ENCODE measurements at regions not wholly inside any gene's neighbourhood (a gene's known extent, or its start where the extent isn't known, plus 50 kb on each side); places are given as distances from the start of the nearest gene placed in this dataset.

- no peak for DNase-seq (ENCODE audit: low read depth)
- H3K4me3 ChIP-seq (ENCODE audit: control insufficient read depth, low read depth, low read length), result no peak overlapping the region
- TF ChIP-seq CTCF (IDR thresholded peaks at IDR 0.05; ENCODE audit: control insufficient read depth, insufficient read depth, low read depth, low read length, missing control alignments), result no peak
These were observed 344.6 kb upstream of the PROK2 start for GRCh38 chr3:72129501-72130094.

GRCh38 chr3:72128921-72129320, 344.0 kb upstream of the PROK2 start:
- H3K4me3 ChIP-seq (ENCODE audit: control insufficient read depth, low read depth, low read length), result no peak overlapping the region
- no peak for DNase-seq (ENCODE audit: low read depth)
- no peak for TF ChIP-seq CTCF (IDR thresholded peaks at IDR 0.05; ENCODE audit: control insufficient read depth, insufficient read depth, low read depth, low read length, missing control alignments)

- no peak for TF ChIP-seq CTCF (IDR thresholded peaks at IDR 0.05; ENCODE audit: control insufficient read depth, insufficient read depth, low read depth, low read length, missing control alignments)
- H3K4me3 ChIP-seq (ENCODE audit: control insufficient read depth, low read depth, low read length), result no peak overlapping the region
- no peak for DNase-seq (ENCODE audit: low read depth)
These were observed 342.9 kb upstream of the PROK2 start for GRCh38 chr3:72127844-72128243.

- H3K4me3 ChIP-seq (ENCODE audit: control insufficient read depth, low read depth, low read length), result no peak overlapping the region
- no peak for DNase-seq (ENCODE audit: low read depth)
- TF ChIP-seq CTCF (IDR thresholded peaks at IDR 0.05; ENCODE audit: control insufficient read depth, insufficient read depth, low read depth, low read length, missing control alignments), result no peak
These were observed 342.3 kb upstream of the PROK2 start for GRCh38 chr3:72127224-72127612.

- no peak for DNase-seq (ENCODE audit: low read depth)
- no peak for TF ChIP-seq CTCF (IDR thresholded peaks at IDR 0.05; ENCODE audit: control insufficient read depth, insufficient read depth, low read depth, low read length, missing control alignments)
- no peak overlapping the region for H3K4me3 ChIP-seq (ENCODE audit: control insufficient read depth, low read depth, low read length)
These were observed 341.7 kb upstream of the PROK2 start for GRCh38 chr3:72126441-72127223.

GRCh38 chr3:72123908-72124441, 339.0 kb upstream of the PROK2 start:
- no peak for TF ChIP-seq CTCF (IDR thresholded peaks at IDR 0.05; ENCODE audit: control insufficient read depth, insufficient read depth, low read depth, low read length, missing control alignments)
- DNase-seq (ENCODE audit: low read depth), result peak; percentile 64
- H3K4me3 ChIP-seq (ENCODE audit: control insufficient read depth, low read depth, low read length), result no peak overlapping the region

Data from AG09309 (cell line).